ENCODE measurements at regions not wholly inside any gene's neighbourhood (a gene's known extent, or its start where the extent isn't known, plus 50 kb on each side); places are given as distances from the start of the nearest gene placed in this dataset.

DNA sequence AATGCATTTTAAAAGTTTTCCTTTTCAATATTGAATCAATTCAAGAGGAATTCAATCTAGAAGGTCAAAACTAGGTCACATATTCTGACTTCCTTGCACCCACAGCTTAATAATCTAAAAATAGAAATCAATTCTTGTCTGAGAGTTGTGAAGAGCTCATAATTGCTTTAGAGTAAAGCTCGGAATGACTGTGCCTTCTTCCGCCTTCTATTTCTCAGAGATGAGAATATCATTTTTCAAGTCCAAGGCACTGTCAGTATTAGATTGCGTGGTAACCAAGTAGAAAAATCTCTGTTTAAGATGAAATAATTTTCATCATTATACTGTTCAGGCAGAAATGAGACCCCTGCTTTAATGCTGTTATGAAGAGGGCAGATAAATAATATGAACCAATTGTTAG lies 272.2 kb upstream of the NFE2L3 start:
- TF ChIP-seq, protein P1, sequence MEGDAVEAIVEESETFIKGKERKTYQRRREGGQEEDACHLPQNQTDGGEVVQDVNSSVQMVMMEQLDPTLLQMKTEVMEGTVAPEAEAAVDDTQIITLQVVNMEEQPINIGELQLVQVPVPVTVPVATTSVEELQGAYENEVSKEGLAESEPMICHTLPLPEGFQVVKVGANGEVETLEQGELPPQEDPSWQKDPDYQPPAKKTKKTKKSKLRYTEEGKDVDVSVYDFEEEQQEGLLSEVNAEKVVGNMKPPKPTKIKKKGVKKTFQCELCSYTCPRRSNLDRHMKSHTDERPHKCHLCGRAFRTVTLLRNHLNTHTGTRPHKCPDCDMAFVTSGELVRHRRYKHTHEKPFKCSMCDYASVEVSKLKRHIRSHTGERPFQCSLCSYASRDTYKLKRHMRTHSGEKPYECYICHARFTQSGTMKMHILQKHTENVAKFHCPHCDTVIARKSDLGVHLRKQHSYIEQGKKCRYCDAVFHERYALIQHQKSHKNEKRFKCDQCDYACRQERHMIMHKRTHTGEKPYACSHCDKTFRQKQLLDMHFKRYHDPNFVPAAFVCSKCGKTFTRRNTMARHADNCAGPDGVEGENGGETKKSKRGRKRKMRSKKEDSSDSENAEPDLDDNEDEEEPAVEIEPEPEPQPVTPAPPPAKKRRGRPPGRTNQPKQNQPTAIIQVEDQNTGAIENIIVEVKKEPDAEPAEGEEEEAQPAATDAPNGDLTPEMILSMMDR (IDR thresholded peaks at IDR 0.05; ENCODE audit: insufficient read depth, low read depth, low read length, missing control alignments), result no peak

DNA sequence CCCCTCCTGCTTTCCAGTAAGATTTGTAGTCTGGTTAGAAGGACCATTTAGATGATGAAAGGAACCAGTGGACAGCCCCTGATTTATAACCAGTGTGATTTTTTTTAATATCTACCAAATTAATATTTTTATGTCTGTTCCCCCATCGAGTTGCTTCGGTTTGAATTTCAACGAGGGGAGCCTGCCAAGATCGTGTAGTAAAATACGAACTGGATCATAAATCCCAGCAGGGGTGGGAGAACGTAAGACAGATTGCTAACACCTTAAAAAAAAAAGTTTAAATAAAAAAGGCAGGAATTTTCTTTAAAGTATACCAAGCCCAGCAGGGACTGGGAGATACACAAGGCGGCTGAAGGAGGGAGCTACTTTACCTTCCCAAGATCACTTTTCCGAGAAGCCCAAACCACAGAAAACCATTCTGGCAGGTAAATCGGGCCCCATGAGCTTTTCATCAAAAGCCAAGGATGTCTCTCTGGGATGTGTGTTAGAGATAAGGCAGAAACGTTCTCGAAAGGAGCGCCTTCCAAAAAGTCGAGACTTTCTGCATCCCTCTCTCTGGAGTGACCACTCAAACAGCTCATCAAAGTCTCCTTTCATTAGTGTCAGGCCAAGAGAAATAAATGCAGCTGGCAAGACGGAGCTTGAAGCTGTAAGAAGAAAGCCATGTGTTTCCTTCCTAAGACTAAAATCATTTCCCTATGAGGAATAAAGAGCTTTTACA lies 270.5 kb upstream of the NFE2L3 start:
- DNase-seq (ENCODE audit: low read depth), result no peak
- TF ChIP-seq, protein P1 (IDR thresholded peaks at IDR 0.05; ENCODE audit: insufficient read depth, low read depth, low read length, missing control alignments), result no peak
- H3K4me3 ChIP-seq (ENCODE audit: low read length), result no peak overlapping the region

More for the DNA sequence above, 272.2 kb upstream of the NFE2L3 start:
- DNase-seq (ENCODE audit: low read depth), result no peak
- no peak overlapping the region for H3K4me3 ChIP-seq (ENCODE audit: low read length)

DNA sequence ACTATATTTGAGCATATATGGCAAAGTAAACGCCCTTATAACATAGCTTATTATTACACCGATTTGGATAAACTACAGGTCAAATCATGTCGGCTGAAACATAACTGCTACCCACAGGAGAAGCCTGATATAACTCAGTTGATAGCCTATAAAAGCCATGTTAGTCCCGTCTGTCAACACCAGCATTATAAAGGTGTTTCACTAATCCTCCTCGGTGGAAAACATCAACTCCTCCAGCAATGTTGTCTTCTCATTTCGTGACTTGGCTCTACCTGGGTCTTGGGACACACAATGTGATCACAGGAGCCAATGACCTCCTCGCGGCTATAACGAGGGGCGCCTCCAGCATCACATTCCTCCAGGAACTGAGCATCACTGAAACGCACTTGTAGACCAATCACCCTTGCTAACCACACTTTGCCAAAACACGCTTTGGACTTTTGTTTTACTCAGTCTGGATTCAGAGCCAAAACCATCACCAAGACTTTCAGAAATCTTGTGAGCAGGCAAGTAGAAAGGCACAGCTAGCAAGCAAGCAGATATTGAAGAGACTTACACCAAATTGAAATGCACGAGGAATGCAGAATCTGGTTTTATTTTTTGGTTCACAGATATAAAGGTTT lies 269.7 kb upstream of the NFE2L3 start:
- TF ChIP-seq, protein P1 (IDR thresholded peaks at IDR 0.05; ENCODE audit: insufficient read depth, low read depth, low read length, missing control alignments), result no peak
- DNase-seq (ENCODE audit: low read depth), result no peak

DNA sequence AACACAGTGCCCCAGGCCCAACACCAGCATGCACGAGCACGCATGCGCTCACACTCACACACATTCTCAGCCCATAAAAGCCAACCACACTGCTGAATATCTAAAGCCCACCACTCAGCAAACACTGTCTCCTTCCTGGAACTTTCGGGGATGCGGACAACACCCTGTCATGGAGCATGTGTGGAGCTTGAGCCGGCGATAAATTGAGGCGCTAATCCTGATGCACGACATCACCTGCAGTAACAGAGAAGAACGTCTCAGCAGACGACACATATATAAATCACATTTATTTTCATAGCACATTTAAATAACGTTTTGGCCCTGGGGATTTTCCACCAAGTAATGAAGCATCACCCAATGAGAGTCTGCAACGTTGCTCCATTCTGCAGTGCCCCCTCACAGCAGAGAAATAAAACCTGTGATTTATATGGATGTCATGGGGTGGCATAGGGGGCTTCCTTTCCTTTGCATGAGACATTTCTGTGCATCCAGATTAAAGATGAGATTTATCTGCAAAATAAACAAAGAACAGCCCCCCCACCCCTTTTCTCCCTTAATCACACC lies 267.7 kb upstream of the NFE2L3 start:
- TF ChIP-seq, protein P1 (IDR thresholded peaks at IDR 0.05; ENCODE audit: insufficient read depth, low read depth, low read length, missing control alignments), result no peak

More for the DNA sequence above, 269.7 kb upstream of the NFE2L3 start:
- no peak overlapping the region for H3K4me3 ChIP-seq (ENCODE audit: low read length)

DNA sequence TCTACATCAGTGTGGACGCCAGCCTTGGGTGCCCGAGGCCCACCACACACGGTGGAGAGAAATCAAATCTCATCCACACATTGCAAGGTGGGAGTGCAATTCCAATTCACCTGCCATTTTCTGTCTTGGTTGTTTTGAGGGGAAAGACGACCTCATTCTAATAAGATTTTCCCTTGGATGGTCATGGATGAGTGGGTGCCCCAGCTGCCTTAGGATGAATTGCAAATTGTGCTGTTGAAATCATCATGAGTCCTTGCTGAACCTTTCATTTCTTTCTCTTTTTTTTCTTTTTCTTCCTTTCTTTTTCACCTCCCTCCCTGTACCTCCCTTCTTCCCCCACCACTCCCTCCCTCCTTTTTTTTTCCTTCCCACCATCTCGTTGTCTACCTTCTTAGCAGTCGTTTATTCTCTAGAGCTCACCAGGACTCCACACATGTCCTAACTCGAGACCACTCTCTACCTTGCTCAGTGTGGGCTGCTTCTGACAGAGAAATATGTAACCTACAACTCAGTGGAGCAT lies 266.9 kb upstream of the NFE2L3 start:
- TF ChIP-seq, protein P1 (IDR thresholded peaks at IDR 0.05; ENCODE audit: insufficient read depth, low read depth, low read length, missing control alignments), result no peak
- H3K4me3 ChIP-seq (ENCODE audit: low read length), result no peak overlapping the region
- DNase-seq (ENCODE audit: low read depth), result no peak

More for the DNA sequence above, 267.7 kb upstream of the NFE2L3 start:
- DNase-seq (ENCODE audit: low read depth), result no peak
- H3K4me3 ChIP-seq (ENCODE audit: low read length), result no peak overlapping the region

DNA sequence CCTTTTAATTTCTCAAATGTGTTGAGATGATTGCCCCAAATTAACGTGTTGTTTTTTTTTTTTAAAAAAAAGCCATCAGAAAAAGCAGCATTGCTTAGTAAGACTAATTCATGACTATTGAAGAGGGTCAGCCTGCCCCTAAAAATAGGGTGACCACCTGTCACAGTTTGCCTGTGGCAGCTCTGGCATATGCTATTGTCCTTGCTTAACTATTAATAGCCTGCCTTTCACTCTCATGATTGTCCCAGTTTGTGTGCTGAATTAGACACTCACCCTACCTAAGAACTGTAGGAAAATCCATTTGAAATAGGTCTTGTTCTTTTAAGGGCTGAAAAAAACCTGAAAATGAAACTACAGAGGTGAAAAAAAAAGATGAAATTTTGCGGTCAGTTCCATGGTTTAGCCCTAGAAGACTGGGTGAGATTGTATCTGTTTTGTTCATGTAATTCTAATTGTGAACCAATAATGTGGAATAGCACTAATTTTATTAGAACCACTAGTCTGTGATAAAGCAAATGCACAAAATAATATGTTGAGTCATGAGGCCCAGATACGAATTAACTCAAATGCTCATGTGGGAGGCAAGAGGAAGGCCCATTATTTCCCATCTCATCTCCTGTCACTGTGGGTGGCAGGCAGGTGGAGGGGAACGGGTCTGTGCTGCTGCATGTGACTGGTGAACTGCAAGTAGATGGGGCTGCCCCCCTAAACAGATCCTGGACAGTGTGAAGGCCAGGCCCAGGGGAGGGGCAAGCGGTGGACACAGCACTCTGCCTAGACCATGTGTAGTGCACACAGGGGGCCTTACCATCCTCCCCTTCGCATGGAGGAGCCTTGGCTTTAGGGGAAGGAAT lies 265.4 kb upstream of the NFE2L3 start:
- TF ChIP-seq, protein P1 (IDR thresholded peaks at IDR 0.05; ENCODE audit: insufficient read depth, low read depth, low read length, missing control alignments), result no peak
- H3K4me3 ChIP-seq (ENCODE audit: low read length), result no peak overlapping the region
- DNase-seq (ENCODE audit: low read depth), result no peak
